Stimulated activated CD8-positive, alpha-beta memory T cell treated with anti-CD3 and anti-CD28 coated beads, Interleukin-15, amount 100 ng/mL, for 48 hours (primary cell): ENCODE measurements at regions not wholly inside any gene's neighbourhood (a gene's known extent, or its start where the extent isn't known, plus 50 kb on each side); places are given as distances from the start of the nearest gene placed in this dataset.

Experiments
- DNase-seq, 2 donors: peaks; one replicate each; pipeline ENCODE4 v3.0.0-alpha.2; 2020; ENCODE audit warnings: low read depth in 2 of 2

- DNase-seq, result no peak
Observed at GRCh38 chr10:132485391-132485790, 52.2 kb upstream of the INPP5A start.

GRCh38 chr10:132486539-132487121 lies 51.0 kb upstream of the INPP5A start:
- DNase-seq, result no peak

- no peak for DNase-seq
Observed at GRCh38 chr10:132487241-132488135, 50.1 kb upstream of the INPP5A start.
